GM23338 (cell line): ENCODE measurements at regions not wholly inside any gene's neighbourhood (a gene's known extent, or its start where the extent isn't known, plus 50 kb on each side); places are given as distances from the start of the nearest gene placed in this dataset.

Experiments
- ATAC-seq: fragments of 200-7000 bp; cut with Tn5 transposase; 3 replicates; pipeline ENCODE4 v1.9.1; 2020
- DNase-seq: peaks from one replicate; pipeline ENCODE4 v3.0.0-alpha.2; 2015; ENCODE audit warnings: low spot score
- H2AFZ ChIP-seq: fragments of 200-600 bp; sonication (generic); 2 replicates; pipeline ENCODE4 v1.8.0; 2016; ENCODE audit warnings: antibody characterized with exemption, mild to moderate bottlenecking, moderate library complexity
- H3F3A ChIP-seq: fragments of 200-600 bp; sonication (generic); replicated peaks from 2 replicates; pipeline ENCODE4 v1.8.0; 2017; ENCODE audit warnings: antibody characterized with exemption, mixed run types, low read depth
- H3K27ac ChIP-seq: fragments of 200-600 bp; sonication (generic); 2 replicates; pipeline ENCODE4 v1.6.1; 2016; ENCODE audit warnings: low read depth
- H3K27me3 ChIP-seq: fragments of 200-600 bp; sonication (generic); 2 replicates; pipeline ENCODE4 v1.8.0; 2016; ENCODE audit warnings: mild to moderate bottlenecking, mixed run types, moderate library complexity; ENCODE audit not compliant: insufficient read depth
- H3K36me3 ChIP-seq: fragments of 200-600 bp; sonication (generic); 2 replicates; pipeline ENCODE4 v1.8.0; 2016; ENCODE audit warnings: mild to moderate bottlenecking; ENCODE audit not compliant: insufficient read depth
- H3K4me1 ChIP-seq: fragments of 200-600 bp; sonication (generic); 2 replicates; pipeline ENCODE4 v1.8.0; 2016; ENCODE audit warnings: mild to moderate bottlenecking, moderate library complexity; ENCODE audit not compliant: insufficient read depth
- H3K4me2 ChIP-seq: fragments of 200-600 bp; sonication (generic); 2 replicates; pipeline ENCODE4 v1.7.1; 2017; ENCODE audit warnings: mixed run types
- H3K4me3 ChIP-seq: fragments of 200-600 bp; sonication (generic); 2 replicates; pipeline ENCODE4 v1.6.1; 2016; ENCODE audit warnings: mixed run types
- H3K79me2 ChIP-seq: fragments of 200-600 bp; sonication (generic); replicated peaks from 2 replicates; pipeline ENCODE4 v1.8.0; 2017; ENCODE audit warnings: mild to moderate bottlenecking; ENCODE audit not compliant: insufficient read depth
- H3K9me2 ChIP-seq: fragments of 200-600 bp; sonication (generic); 2 replicates; pipeline ENCODE4 v1.8.0; 2017; ENCODE audit not compliant: insufficient read depth
- H4K20me1 ChIP-seq: fragments of 200-600 bp; sonication (generic); replicated peaks from 2 replicates; pipeline ENCODE4 v1.8.0; 2017; ENCODE audit warnings: mild to moderate bottlenecking; ENCODE audit not compliant: insufficient read depth
- H3K27ac Mint-ChIP-seq: 2 replicates; pipeline ENCODE4 v1.8.0; 2020; ENCODE audit warnings: inconsistent platforms, mild to moderate bottlenecking, moderate library complexity, mixed read lengths
- H3K27me3 Mint-ChIP-seq: 3 replicates; pipeline ENCODE4 v1.8.0; 2022; ENCODE audit warnings: low read depth, mild to moderate bottlenecking, moderate library complexity, mixed read lengths, inconsistent platforms; ENCODE audit not compliant: insufficient read depth, poor library complexity
- H3K36me3 Mint-ChIP-seq: 3 replicates; pipeline ENCODE4 v1.8.0; 2021; ENCODE audit warnings: low read depth, mild to moderate bottlenecking, inconsistent platforms, moderate library complexity, mixed read lengths
- H3K4me1 Mint-ChIP-seq: 3 replicates; pipeline ENCODE4 v1.8.0; 2020; ENCODE audit warnings: mild to moderate bottlenecking, inconsistent platforms, mixed read lengths
- H3K4me3 Mint-ChIP-seq: 3 replicates; pipeline ENCODE4 v1.8.0; 2021; ENCODE audit warnings: moderate library complexity, mild to moderate bottlenecking, inconsistent platforms, mixed read lengths
- H3K9me3 Mint-ChIP-seq: 3 replicates; pipeline ENCODE4 v1.8.0; 2020; ENCODE audit warnings: moderate library complexity, mild to moderate bottlenecking, inconsistent platforms, mixed read lengths
- CREB1 ChIP-seq: fragments of 250-450 bp; sonication (Bioruptor Pico); IDR thresholded peaks from 2 replicates; pipeline ENCODE4 v1.5.0; 2020; ENCODE audit warnings: low read depth, mild to moderate bottlenecking, moderate library complexity
- CTCF ChIP-seq, 2 experiments: fragments of 200-600 bp in 1 of 2; sonication (generic) in 1 of 2; conservative IDR thresholded peaks; 2 replicates each; pipeline versions ENCODE4 v1.5.1 to v1.6.1; 2016 to 2017; ENCODE audit warnings: antibody characterized with exemption in 2 of 2, low read depth in 2 of 2, mild to moderate bottlenecking in 2 of 2, moderate library complexity in 1 of 2
- ETS1 ChIP-seq: IDR thresholded peaks from 2 replicates; pipeline ENCODE4 v1.6.1; 2016; ENCODE audit warnings: antibody characterized with exemption
- EZH2 ChIP-seq: fragments of 200-600 bp; sonication (generic); IDR thresholded peaks from one replicate; pipeline ENCODE4 v1.8.0; 2017; ENCODE audit warnings: antibody characterized with exemption, mild to moderate bottlenecking, low read depth; ENCODE audit not compliant: unreplicated experiment
- EZH2phosphoT487 ChIP-seq: fragments of 200-600 bp; sonication (generic); IDR thresholded peaks from one replicate; pipeline ENCODE4 v1.8.1; 2018; ENCODE audit warnings: antibody characterized with exemption; ENCODE audit not compliant: unreplicated experiment
- JUNB ChIP-seq: IDR thresholded peaks from one replicate; pipeline ENCODE4 v1.6.1; 2016; ENCODE audit warnings: antibody characterized with exemption; ENCODE audit not compliant: unreplicated experiment
- NANOG ChIP-seq: IDR thresholded peaks from 2 replicates; pipeline ENCODE4 v1.6.1; 2016; ENCODE audit warnings: antibody characterized with exemption, borderline replicate concordance
- POLR2AphosphoS5 ChIP-seq: IDR thresholded peaks from 2 replicates; pipeline ENCODE4 v1.6.1; 2016; ENCODE audit warnings: antibody characterized with exemption, low read depth
- REST ChIP-seq: IDR thresholded peaks from one replicate; pipeline ENCODE4 v1.6.1; 2018; ENCODE audit warnings: antibody characterized with exemption; ENCODE audit not compliant: unreplicated experiment
- STAT1 ChIP-seq: IDR thresholded peaks from one replicate; pipeline ENCODE4 v1.6.1; 2016; ENCODE audit warnings: antibody characterized with exemption; ENCODE audit not compliant: unreplicated experiment
- ZNF114 ChIP-seq: fragments of 250-450 bp; sonication (Bioruptor Pico); IDR thresholded peaks from 2 replicates; pipeline ENCODE4 v1.5.0; 2020; ENCODE audit warnings: mild to moderate bottlenecking, moderate library complexity
- ZNF331 ChIP-seq: fragments of 250-450 bp; sonication (Bioruptor Pico); IDR thresholded peaks from 2 replicates; pipeline ENCODE4 v1.5.0; 2020; ENCODE audit warnings: low read depth, mild to moderate bottlenecking, moderate library complexity
- ZNF462 ChIP-seq: fragments of 250-450 bp; sonication (Bioruptor Pico); IDR thresholded peaks from 2 replicates; pipeline ENCODE4 v1.5.0; 2020; ENCODE audit warnings: mild to moderate bottlenecking, moderate library complexity

- no peak for TF ChIP-seq STAT1
Observed at GRCh38 chr9:79924836-79925235, 353.1 kb downstream of the TLE4 start (continued).

- H2AFZ ChIP-seq: no peak overlapping the region
- no peaks in the 10 kb centered on the region for H4K20me1 ChIP-seq
- Mint-ChIP-seq H3K27ac (no peak overlapping the region), H3K9me3 (no peaks in the 10 kb centered on the region), H3K4me1 (no peaks in the 10 kb centered on the region), H3K4me3 (no peak overlapping the region), H3K27me3 (peaks cover 3% of the 10 kb centered on the region), H3K36me3 (no peaks in the 10 kb centered on the region)
- H3F3A ChIP-seq: no peaks in the 10 kb centered on the region
- DNase-seq: no peak
- H3K4me3 ChIP-seq: no peak overlapping the region
- peaks cover 6% of the 10 kb centered on the region; the same call in 1 of the 2 replicates for H3K9me2 ChIP-seq
- H3K27me3 ChIP-seq: no peaks in the 10 kb centered on the region
- no peak for TF ChIP-seq ZNF114
- TF ChIP-seq ZNF462: no peak
- TF ChIP-seq EZH2: no peak
- TF ChIP-seq ETS1: no peak
- no peak for TF ChIP-seq CTCF (conservative IDR thresholded peaks at IDR 0.05; ENCODE audit: low read depth in 2 of 2)
- no peak for TF ChIP-seq CREB1 (CRISPR knock-in tag)
- no peak for TF ChIP-seq ZNF331 (CRISPR knock-in tag)
- no peak for TF ChIP-seq REST
- TF ChIP-seq STAT1: no peak
- TF ChIP-seq EZH2phosphoT487: no peak
- no peak for TF ChIP-seq POLR2AphosphoS5
- no peak for TF ChIP-seq JUNB
- TF ChIP-seq NANOG: no peak
- H3K27ac ChIP-seq: no peak overlapping the region
- no peaks in the 10 kb centered on the region for H3K4me1 ChIP-seq
- ATAC-seq: no peak
- no peaks in the 10 kb centered on the region for H3K79me2 ChIP-seq
- no peaks in the 10 kb centered on the region; the same call in 1 of the 2 replicates for H3K36me3 ChIP-seq
- H3K4me2 ChIP-seq: no peak overlapping the region
Observed at GRCh38 chr9:79917421-79917820, 345.7 kb downstream of the TLE4 start.
